KOPT-K1 (cell line): ENCODE measurements at regions not wholly inside any gene's neighbourhood (a gene's known extent, or its start where the extent isn't known, plus 50 kb on each side); places are given as distances from the start of the nearest gene placed in this dataset.

Source experiments
- H3K27ac ChIP-seq: fragments of 200-600 bp; sonication (generic); 2 replicates; pipeline ENCODE4 v1.5.1; 2016; ENCODE audit warnings: antibody characterized with exemption, mild to moderate bottlenecking, low read depth, low read length; ENCODE audit not compliant: poor library complexity, severe bottlenecking
- H3K36me3 ChIP-seq: fragments of 200-600 bp; sonication (generic); 2 replicates; pipeline ENCODE4 v1.5.1; 2017; ENCODE audit warnings: antibody characterized with exemption, mild to moderate bottlenecking, low read length, moderate library complexity; ENCODE audit not compliant: insufficient read depth
- H3K9me3 ChIP-seq: fragments of 200-600 bp; sonication (generic); 2 replicates; pipeline ENCODE4 v1.5.1; 2017; ENCODE audit warnings: antibody characterized with exemption, low read length, mild to moderate bottlenecking; ENCODE audit not compliant: insufficient read depth, poor library complexity, severe bottlenecking

DNA sequence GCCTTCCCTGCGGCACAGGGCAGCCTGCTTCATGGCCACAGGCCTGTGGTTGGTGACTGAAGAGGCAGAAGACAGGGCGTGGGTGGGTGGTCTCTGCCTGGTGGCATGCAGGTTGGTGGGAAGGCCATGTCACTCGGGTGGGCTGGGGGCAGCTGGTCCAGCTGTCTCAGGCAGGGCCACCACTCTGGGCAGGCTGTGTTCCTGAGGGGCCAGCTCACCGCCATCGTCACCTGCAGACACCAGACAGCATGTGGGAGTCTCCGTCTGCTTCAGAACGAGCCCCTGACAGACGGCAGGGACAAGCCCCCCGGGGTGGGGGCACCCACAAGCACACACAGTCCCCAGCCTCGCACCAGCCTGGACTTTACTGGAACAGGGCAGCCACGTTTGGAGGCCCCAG, 750.1 kb downstream of the BRD1 start:
- Histone ChIP-seq H3K9me3 (no peaks in the 10 kb centered on the region), H3K36me3 (no peaks in the 10 kb centered on the region), H3K27ac (no peak overlapping the region)

DNA sequence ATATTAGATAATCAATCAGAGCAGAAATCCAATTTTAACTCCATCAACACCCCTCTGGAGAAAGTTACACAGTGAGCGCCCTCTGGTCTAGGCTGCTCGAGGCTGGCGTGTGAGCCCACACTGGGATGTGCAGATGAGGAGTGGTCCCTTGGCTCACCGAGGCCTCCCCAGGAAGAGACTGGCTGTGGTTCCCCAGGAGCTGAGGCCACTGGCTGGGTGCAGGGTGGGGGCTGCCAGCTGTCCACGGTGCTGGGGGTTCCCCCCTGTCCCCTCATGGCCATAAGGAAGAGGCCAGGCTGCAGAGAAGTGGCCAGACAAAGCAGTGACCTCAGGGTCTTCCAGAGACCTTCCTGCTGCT, 750.7 kb downstream of the BRD1 start:
- no peaks in the 10 kb centered on the region for H3K9me3 ChIP-seq
- no peaks in the 10 kb centered on the region for H3K36me3 ChIP-seq
- H3K27ac ChIP-seq: no peak overlapping the region

DNA sequence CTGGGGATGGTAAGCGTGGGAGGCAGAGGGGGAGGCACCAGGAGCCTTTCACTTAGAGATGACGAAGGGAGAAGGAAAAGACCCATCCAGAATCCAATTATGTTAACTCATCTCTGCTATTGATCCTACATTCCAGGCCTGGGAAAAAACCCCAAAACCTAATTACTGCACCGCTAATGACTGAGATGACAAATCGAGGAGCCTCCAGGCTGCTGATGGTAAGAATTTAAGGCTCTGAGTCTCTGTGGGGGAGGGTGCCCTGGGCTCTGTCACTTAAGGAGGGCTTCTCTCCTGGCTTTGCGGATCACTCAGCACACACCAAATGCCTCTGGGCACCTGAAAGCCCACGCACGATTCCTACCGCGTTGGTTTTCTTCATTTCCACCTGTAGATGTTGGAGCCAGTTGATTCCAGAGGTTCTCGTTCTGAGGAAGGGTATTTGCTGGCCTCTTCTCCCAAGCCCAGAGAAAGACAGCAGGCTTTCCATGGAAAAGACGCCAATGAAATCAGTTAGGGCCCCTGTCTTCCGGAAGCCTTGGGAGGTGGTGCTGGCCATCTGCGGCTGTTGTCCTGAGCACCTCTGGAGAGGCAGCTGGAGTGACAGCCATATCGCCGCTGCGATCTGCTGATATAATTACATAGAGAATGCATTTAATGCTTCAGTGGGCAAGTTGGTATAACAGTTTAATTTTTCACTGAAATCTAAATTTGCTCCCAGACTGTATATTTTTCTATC, 751.2 kb downstream of the BRD1 start:
- Histone ChIP-seq H3K9me3 (no peaks in the 10 kb centered on the region), H3K36me3 (no peaks in the 10 kb centered on the region), H3K27ac (no peak overlapping the region)

DNA sequence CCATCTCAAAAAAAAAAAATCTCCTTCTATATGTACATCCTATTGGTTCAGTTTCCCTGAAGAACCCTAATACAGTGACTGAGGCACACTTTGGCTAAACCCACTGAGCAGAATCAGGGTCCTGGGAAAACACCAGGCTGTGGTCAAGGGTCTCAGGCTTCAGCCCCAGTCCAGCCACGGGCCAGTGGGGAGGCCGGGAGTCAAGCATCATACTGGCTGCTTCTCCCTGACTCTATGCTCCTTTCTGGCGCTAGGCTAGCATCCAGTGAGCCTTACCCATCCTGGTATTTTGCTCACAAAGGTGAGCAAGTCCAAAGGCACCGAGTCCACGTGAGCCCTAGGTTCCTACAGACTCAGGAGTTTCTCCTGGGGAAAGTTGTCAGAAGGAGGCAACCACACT, 752.5 kb downstream of the BRD1 start:
- H3K27ac ChIP-seq: no peak overlapping the region
- H3K36me3 ChIP-seq: no peaks in the 10 kb centered on the region
- no peaks in the 10 kb centered on the region for H3K9me3 ChIP-seq

DNA sequence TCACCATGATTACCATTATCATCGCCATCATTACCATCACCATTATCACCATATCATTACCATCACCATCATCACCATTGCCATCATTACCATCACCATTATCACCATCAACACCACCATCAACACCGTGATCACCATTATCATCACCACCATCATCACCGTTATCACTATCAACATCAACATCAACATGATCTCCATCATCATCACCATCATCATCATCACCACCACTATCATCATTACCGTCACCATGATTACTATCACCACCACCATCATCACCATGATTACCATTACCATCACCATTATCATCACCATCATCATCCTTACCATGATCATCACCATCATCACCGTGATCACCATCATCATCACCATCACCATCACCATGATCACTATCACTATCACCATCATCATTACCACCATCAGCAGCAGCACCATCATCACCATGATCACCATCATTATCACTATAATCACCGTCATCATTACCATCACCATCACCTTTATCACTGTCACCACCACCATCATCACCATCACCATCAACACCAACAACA, 753.7 kb downstream of the BRD1 start:
- no peak overlapping the region for H3K27ac ChIP-seq
- H3K9me3 ChIP-seq: no peaks in the 10 kb centered on the region
- H3K36me3 ChIP-seq: no peaks in the 10 kb centered on the region

DNA sequence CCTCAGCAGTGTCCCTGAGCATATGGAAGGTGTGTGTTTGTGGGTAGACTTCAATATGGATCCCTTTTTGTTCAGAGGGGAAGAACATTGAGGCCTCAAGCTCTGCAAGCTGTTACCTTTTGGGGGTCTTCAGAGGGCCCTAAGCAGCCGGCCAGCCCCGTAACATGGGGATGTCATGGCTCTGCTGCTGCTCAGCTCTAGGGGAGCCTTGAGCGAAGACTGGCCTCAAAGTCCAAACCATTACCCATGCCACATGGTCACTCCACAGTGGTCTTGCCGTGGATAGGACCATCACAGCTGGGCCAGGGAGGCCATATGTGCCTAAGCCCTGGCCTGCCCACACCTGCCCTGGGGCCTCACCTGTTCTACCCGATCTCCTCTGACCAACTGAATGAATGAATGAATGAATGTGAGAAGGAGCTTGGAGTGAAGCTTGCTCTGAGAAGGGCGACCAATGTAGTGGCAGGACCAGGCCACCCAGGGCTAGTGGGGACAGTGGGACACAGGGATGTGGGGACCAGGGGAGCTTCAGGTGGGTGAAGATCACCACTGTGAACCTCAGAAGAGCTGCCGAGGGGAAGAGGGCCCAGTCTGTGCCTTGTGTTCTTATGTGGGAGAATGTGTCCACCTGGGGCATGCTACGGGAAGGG, 754.6 kb downstream of the BRD1 start:
- H3K27ac ChIP-seq: no peak overlapping the region
- H3K36me3 ChIP-seq: no peaks in the 10 kb centered on the region
- H3K9me3 ChIP-seq: no peaks in the 10 kb centered on the region

DNA sequence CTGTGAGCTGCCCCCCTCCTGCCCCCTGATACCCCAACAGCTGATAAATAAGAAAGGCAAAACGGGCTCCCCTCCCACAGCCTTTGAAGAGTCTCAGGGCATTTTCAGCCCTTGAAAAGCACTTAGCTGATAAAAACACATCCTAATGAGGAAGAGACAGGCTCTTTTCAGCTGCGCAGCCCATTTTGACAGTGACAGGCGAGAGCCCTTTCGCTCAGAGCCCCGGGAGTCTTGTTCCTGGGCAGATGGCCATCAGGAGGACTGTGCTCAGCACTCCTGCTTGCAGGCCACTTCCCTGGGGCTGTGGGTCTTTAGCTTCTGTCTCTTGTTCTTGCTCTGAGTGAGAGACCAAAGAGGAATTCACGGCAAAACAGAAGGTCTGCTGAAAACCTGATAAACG, 757.2 kb downstream of the BRD1 start:
- Histone ChIP-seq H3K36me3 (no peaks in the 10 kb centered on the region), H3K27ac (no peak overlapping the region), H3K9me3 (no peaks in the 10 kb centered on the region)

DNA sequence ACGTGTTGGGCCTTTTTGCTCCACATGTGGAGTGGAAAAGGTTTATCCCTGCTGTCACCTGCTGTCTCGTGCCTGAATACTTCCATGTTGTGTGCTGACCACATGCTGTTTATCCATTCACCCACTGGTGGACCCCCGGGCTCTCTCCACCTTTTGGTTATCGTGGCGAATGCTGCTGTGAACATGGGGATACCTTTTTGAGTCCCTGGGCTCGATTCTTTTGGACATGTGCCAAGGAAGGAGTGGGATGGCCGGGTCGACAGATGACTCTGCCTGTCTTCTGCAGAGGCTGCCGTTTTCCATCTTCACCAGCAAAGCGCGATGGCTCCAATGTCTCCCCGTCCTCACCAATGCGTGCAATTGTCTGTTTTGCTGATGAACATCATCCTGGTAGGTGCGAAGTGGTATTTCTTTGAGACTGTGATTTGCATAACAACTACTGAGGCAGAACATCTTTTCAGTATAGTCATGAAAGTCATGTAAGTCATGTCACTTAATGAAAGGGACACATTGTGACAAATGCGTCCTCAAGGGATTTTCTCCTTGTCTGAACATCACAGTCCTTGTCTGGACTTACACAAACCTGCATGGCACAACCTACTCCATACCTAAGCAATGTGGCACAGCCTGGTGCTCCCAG, 758.7 kb downstream of the BRD1 start:
- no peaks in the 10 kb centered on the region for H3K36me3 ChIP-seq
- no peak overlapping the region for H3K27ac ChIP-seq
- no peaks in the 10 kb centered on the region for H3K9me3 ChIP-seq

DNA sequence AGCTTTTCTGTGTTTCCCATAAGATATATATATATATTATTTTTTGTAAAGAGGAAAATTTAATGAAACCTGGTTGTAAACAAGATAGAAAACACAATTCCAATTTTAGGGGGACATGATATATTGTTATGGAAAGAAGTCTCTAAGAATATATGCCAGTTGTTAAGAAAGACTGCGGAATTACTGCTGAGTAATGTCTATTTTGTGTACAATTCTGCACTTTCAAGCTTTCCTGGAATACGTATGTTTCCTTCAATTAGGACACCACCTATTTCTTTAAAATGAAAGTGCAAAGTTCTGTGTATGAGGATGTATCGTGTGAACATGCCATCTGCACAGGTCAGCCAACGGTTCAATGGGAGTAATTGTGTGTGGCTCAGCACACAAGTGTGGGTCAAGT, 760.2 kb downstream of the BRD1 start:
- Histone ChIP-seq H3K36me3 (no peaks in the 10 kb centered on the region), H3K9me3 (no peaks in the 10 kb centered on the region), H3K27ac (no peak overlapping the region)

DNA sequence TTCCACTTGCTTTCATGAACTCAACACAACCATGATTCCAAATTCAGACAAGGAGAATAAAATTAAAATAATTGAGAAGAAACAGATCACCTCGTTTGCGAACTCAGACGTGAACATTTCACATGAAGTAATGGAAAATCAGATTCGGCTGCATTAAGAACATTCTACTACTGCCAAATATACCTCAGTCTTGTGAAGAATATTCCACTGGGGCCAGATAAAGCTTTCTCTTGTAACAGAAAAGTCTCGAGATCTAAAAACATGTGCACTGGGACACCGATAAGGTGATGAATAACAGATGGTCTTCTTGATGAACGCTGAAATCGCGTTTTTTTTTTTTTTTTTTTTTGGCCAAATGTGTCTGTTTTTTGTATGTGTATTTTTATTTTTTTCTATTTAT, 761.1 kb downstream of the BRD1 start:
- Histone ChIP-seq H3K9me3 (no peaks in the 10 kb centered on the region), H3K27ac (no peak overlapping the region), H3K36me3 (no peaks in the 10 kb centered on the region)

DNA sequence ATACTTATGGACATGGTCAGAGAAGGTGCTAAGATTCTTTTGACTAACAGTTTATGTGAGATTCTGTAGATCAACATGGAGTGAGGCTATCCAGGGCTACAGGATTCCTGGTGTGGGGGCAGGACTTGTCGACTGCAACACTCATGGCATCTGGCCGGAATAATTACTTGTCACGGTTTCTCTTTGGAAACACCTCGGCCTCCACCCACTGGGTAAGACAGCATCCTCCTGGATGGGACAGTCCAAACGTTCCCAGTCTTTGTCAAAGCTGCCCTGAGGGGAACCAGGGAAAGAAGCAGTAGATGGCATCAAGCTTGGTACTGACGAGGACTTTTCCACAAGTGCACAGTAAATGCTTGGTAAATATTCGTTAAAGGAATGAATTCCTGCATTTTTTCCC, 762.8 kb downstream of the BRD1 start:
- Histone ChIP-seq H3K27ac (no peak overlapping the region), H3K36me3 (no peaks in the 10 kb centered on the region), H3K9me3 (no peaks in the 10 kb centered on the region)

DNA sequence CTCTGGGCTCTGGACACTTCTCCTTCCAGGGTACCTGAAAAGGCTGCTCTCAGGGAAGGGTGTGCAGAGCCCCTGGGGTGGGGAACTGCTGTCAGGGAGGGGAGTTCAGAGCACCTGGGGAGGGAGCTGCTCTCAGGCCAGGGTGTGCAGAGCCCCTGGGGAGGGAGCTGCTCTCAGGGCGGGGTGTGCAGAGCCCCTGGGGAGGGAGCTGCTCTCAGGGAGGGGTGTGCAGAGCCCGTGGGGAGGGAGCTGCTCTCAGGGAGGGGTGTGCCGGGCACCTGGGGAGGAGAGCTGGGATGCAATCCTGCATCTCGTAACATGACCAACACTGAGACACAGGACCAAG, 764.2 kb downstream of the BRD1 start:
- H3K36me3 ChIP-seq: no peaks in the 10 kb centered on the region
- no peaks in the 10 kb centered on the region for H3K9me3 ChIP-seq
- H3K27ac ChIP-seq: no peak overlapping the region

DNA sequence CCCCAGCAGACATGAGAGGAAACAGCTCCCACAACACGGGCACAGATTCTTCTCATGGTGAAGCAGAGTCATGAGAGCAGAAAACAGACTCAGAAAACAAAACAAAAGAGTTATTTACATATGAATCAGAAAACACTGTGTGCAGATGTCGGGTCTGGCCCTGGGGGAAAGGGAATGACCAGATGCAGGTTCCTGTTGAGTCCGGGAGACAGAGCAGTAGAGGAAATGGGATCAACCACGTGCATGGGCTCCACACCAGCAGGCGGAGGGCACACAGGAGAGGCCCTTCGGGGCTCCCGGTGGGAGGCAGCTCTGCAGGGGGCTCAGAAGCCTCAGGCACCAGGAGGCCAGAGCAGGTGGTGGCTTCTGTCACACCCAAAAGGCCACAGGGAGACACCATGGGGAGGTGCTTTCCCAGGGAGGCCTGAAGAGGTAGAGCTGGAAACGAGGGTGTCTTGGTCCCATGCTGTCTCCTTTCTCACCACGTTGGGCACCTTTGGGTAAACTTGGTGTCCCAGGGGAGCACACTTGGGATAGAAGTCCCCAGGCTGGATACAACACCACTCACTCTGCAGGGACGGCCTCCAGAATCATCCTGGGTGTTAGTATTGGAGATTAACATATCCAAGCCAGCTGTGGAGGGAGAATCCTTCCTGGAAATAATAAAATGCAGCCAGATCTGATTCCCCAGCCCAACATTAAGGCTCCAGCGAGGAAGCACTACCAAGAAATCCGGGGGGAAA, 764.7 kb downstream of the BRD1 start:
- no peaks in the 10 kb centered on the region for H3K9me3 ChIP-seq
- no peak overlapping the region for H3K27ac ChIP-seq
- H3K36me3 ChIP-seq: no peaks in the 10 kb centered on the region

DNA sequence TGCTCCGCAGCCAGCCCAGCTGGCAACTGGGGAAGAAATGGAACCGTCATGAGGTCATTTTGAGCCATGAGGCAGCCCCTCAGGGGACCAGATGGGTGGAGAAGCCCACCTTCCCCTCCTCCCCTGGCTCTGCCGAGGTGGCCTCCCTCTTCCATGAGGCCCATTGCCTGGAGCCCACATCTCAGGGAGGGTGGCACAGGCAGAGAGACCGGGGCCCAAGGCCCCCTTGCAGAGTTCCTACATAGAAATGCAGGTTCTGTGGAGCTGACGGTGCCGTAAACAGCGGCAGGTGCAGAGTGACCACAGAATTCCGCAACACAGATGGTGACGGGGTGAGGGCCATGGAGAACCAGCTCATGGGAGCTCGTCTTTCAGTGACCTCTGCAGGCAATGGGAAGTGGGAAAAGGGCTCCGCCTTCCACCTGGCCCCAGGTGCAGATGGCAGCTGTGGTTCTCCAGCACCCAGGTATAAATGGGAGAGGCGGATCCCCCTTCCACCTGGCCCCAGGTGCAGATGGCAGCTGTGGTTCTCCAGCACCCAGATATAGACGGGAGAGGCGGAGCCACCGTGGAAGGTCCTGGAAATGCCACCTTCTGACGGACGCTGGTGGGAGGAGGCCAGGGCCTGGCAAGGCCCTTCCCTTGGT, 765.4 kb downstream of the BRD1 start:
- H3K27ac ChIP-seq: no peak overlapping the region
- no peaks in the 10 kb centered on the region for H3K9me3 ChIP-seq
- no peaks in the 10 kb centered on the region for H3K36me3 ChIP-seq

DNA sequence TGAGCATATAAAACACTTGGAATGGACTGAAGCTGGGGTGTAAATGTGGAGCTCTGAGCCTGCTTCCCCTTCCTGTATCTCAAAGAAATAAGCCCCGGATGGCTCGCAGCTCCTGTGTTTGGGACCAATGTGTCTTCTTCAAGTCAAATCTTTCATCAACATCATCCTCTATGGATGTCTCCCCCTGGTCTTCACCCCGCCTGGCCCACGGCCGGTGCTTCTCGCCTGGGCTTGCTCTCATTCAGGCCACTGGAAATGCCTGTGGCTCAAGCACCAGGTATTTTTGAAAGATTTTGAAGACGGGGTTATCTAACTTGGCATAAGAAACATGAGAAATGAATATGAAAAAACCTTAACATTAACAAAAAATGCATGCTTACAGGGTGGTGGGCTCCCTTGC, 769.8 kb downstream of the BRD1 start:
- H3K9me3 ChIP-seq: no peaks in the 10 kb centered on the region
- H3K27ac ChIP-seq: no peak overlapping the region

More for the DNA sequence above, 769.8 kb downstream of the BRD1 start:
- H3K36me3 ChIP-seq: no peaks in the 10 kb centered on the region
